Endothelial cell of umbilical vein (primary cell): ENCODE measurements at regions not wholly inside any gene's neighbourhood (a gene's known extent, or its start where the extent isn't known, plus 50 kb on each side); places are given as distances from the start of the nearest gene placed in this dataset.

Source experiments
- BruUV-seq: library from RNA; stranded (reverse); fragments of 400-500 nt; replicated peaks from 2 replicates; lab custom pipeline; 2021; lab: Mats Ljungman, UMichigan
- CTCF ChIA-PET: fragments of 300-600, 350-600 bp; sonication (Branson Sonifier 250); formaldehyde crosslinking; loops from one replicate; lab custom pipeline; 2021; ENCODE audit warnings: antibody characterized with exemption, inconsistent platforms; lab: Charles Lee
- POLR2A ChIA-PET: fragments of 300-600, 350-600 bp; sonication (Branson Sonifier 250); formaldehyde crosslinking; loops from one replicate; lab custom pipeline; 2021; ENCODE audit warnings: antibody characterized with exemption, inconsistent platforms; lab: Charles Lee
- DNase-seq: peaks from one replicate; pipeline ENCODE4 v3.0.0-alpha.2; 2011; ENCODE audit warnings: low read depth, low spot score
- FAIRE-seq: peaks from 2 replicates; lab custom pipeline; 2011; peaks lifted over from hg19 to GRCh38; lab: Jason Lieb, UNC
- H2AFZ ChIP-seq: 2 replicates; pipeline ENCODE4 v1.6.0; 2012; ENCODE audit warnings: low read depth, low read length, control low read depth, inconsistent platforms
- H3K27ac ChIP-seq: 2 replicates; pipeline ENCODE4 v1.5.1; 2011; ENCODE audit warnings: low read depth, mild to moderate bottlenecking, control low read depth, low read length, moderate library complexity; ENCODE audit not compliant: insufficient read depth
- H3K27me3 ChIP-seq, 2 experiments: 2 replicates each; pipeline versions ENCODE4 v1.6.0 to v1.6.1; 2011; ENCODE audit warnings: low read length in 2 of 2, mixed read lengths in 1 of 2; ENCODE audit not compliant: control insufficient read depth in 2 of 2, insufficient read depth in 2 of 2
- H3K36me3 ChIP-seq, 2 experiments: 2 replicates in 1 of 2; 3 replicates in 1 of 2; pipeline ENCODE4 v1.5.1; 2011; ENCODE audit warnings: low read length in 2 of 2, mild to moderate bottlenecking in 1 of 2, moderate library complexity in 1 of 2; ENCODE audit not compliant: control insufficient read depth in 2 of 2, insufficient read depth in 2 of 2; ENCODE audit errors: extremely low read depth in 1 of 2
- H3K4me1 ChIP-seq: 3 replicates; pipeline ENCODE4 v1.5.1; 2011; ENCODE audit warnings: mild to moderate bottlenecking, low read length; ENCODE audit not compliant: control insufficient read depth, insufficient read depth; ENCODE audit errors: extremely low read depth
- H3K4me2 ChIP-seq: 2 replicates; pipeline ENCODE4 v1.6.1; 2011; ENCODE audit warnings: low read length, control low read depth, mixed read lengths; ENCODE audit not compliant: insufficient read depth
- H3K4me3 ChIP-seq, 3 experiments: fragments of 200-600 bp in 1 of 3; sonication (generic), shearing (Covaris generic) in 1 of 3; replicated peaks in 1 of 3; 2 replicates each; pipeline ENCODE4 v1.5.1; 2011 to 2016; ENCODE audit warnings: control low read depth in 3 of 3, low read length in 3 of 3, mild to moderate bottlenecking in 2 of 3, inconsistent platforms in 1 of 3, low read depth in 1 of 3, moderate library complexity in 1 of 3; ENCODE audit not compliant: insufficient read depth in 1 of 3
- H3K79me2 ChIP-seq: 2 replicates; pipeline ENCODE4 v1.6.0; 2012; ENCODE audit warnings: low read length, inconsistent platforms; ENCODE audit not compliant: control insufficient read depth, insufficient read depth
- H3K9ac ChIP-seq: replicated peaks from 2 replicates; pipeline ENCODE3; 2011; ENCODE audit warnings: low read length, control low read depth; ENCODE audit not compliant: insufficient read depth; ENCODE audit errors: extremely low read depth
- H3K9me1 ChIP-seq: replicated peaks from 3 replicates; pipeline ENCODE4 v1.6.0; 2011; ENCODE audit warnings: mild to moderate bottlenecking, low read length; ENCODE audit not compliant: control insufficient read depth, insufficient read depth; ENCODE audit errors: extremely low read depth
- H3K9me3 ChIP-seq: replicated peaks from 2 replicates; pipeline ENCODE4 v1.5.1; 2012; ENCODE audit warnings: low read length, inconsistent platforms; ENCODE audit not compliant: control insufficient read depth, insufficient read depth
- H4K20me1 ChIP-seq: replicated peaks from 2 replicates; pipeline ENCODE3; 2011; ENCODE audit warnings: mild to moderate bottlenecking, low read length; ENCODE audit not compliant: control insufficient read depth, insufficient read depth; ENCODE audit errors: extremely low read depth
- EZH2 ChIP-seq: IDR thresholded peaks from 2 replicates; pipeline ENCODE4 v1.6.1; 2012; ENCODE audit warnings: borderline replicate concordance, low read depth, mild to moderate bottlenecking, moderate library complexity, low read length, inconsistent platforms; ENCODE audit not compliant: severe bottlenecking
- FOS ChIP-seq: IDR thresholded peaks from 2 replicates; pipeline ENCODE4 v1.6.1; 2011; ENCODE audit warnings: mild to moderate bottlenecking, low read length, moderate library complexity, borderline replicate concordance; ENCODE audit not compliant: insufficient read depth
- GATA2 ChIP-seq: IDR thresholded peaks from 2 replicates; pipeline ENCODE4 v1.7.0; 2011; ENCODE audit warnings: low read depth, mild to moderate bottlenecking, moderate library complexity, mixed read lengths, low read length; ENCODE audit not compliant: insufficient read length, insufficient read depth
- JUN ChIP-seq: IDR thresholded peaks from 2 replicates; pipeline ENCODE4 v1.6.1; 2011; ENCODE audit warnings: borderline replicate concordance, low read depth; ENCODE audit not compliant: insufficient read length, insufficient read depth
- MYC ChIP-seq: IDR thresholded peaks from one replicate; pipeline ENCODE4 v1.6.1; 2011; ENCODE audit warnings: mild to moderate bottlenecking, low read depth, low read length
- POLR2A ChIP-seq: IDR thresholded peaks from 2 replicates; pipeline ENCODE4 v1.6.1; 2012; ENCODE audit warnings: low read depth, mild to moderate bottlenecking, control low read depth, low read length
- POLR2AphosphoS5 ChIP-seq: IDR thresholded peaks from 2 replicates; pipeline ENCODE4 v1.6.1; 2012; ENCODE audit warnings: low read depth, mild to moderate bottlenecking, control low read depth, low read length, moderate library complexity; ENCODE audit not compliant: insufficient read depth
- dilution Hi-C: fragments of 300-500 bp; cut with MboI; formaldehyde crosslinking; loops from one replicate; pipeline ENCODE4 v1.15.0; 2019; ENCODE audit warnings: low sequenced_read_pairs; ENCODE audit not compliant: extremely low pct_ligation_motif_present
- intact Hi-C: fragments of 100-400 bp; cut with micrococcal nuclease; formaldehyde crosslinking; loops from one replicate; pipeline ENCODE4 v1.10.0; 2022
- TF ChIP-seq, protein P1 (sequence below): IDR thresholded peaks from 2 replicates; pipeline ENCODE4 v1.6.1; 2011; ENCODE audit not compliant: insufficient read depth, insufficient read length
- TF ChIP-seq, protein P2 (sequence below), 2 donors: IDR thresholded peaks; 1 replicate in 1 of 2; 2 replicates in 1 of 2; pipeline ENCODE4 v1.5.1; 2011; ENCODE audit warnings: low read length in 2 of 2, mild to moderate bottlenecking in 2 of 2, moderate library complexity in 2 of 2, control low read depth in 1 of 2, inconsistent platforms in 1 of 2, low read depth in 1 of 2; ENCODE audit not compliant: insufficient read depth in 1 of 2; ENCODE audit errors: extremely low read depth in 1 of 2

DNA sequence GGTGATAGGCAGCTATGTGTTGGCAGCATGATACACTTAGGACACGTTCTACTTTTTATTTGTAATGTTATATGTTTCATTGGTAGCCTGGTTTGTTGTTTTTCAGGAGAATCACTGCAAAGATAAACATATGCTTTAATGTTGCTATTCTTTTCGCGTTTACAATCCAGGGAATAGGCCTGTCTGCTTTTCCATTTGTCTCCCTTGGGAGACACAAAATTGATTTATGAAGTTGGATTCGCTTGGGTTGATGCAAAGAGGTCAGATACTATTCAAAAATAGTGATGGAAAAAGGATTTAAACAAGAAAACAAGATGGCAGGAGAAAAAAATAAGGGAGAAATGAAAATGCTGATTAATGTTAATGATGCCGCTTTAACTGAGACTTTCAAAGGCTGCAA lies 179.5 kb upstream of the SOX4 start:
- Histone ChIP-seq H3K9ac (no peak overlapping the region), H3K9me1 (no peaks in the 10 kb centered on the region), H4K20me1 (no peaks in the 10 kb centered on the region), H3K4me2 (no peak overlapping the region), H3K27me3 (no peaks in the 10 kb centered on the region), H3K36me3 (no peaks in the 10 kb centered on the region), H3K27ac (no peak overlapping the region), H3K9me3 (no peaks in the 10 kb centered on the region), H3K4me3 (no peak overlapping the region), H3K4me1 (no peaks in the 10 kb centered on the region), H3K79me2 (no peaks in the 10 kb centered on the region), H2AFZ (no peak overlapping the region)
- FAIRE-seq: no peak
- no peak for DNase-seq
- TF ChIP-seq EZH2 (no peak), JUN (no peak), GATA2 (no peak), POLR2A (no peak), MYC (no peak), FOS (no peak), POLR2AphosphoS5 (no peak)
- TF ChIP-seq, protein P1, sequence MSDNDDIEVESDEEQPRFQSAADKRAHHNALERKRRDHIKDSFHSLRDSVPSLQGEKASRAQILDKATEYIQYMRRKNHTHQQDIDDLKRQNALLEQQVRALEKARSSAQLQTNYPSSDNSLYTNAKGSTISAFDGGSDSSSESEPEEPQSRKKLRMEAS: no peak
- TF ChIP-seq, protein P2, sequence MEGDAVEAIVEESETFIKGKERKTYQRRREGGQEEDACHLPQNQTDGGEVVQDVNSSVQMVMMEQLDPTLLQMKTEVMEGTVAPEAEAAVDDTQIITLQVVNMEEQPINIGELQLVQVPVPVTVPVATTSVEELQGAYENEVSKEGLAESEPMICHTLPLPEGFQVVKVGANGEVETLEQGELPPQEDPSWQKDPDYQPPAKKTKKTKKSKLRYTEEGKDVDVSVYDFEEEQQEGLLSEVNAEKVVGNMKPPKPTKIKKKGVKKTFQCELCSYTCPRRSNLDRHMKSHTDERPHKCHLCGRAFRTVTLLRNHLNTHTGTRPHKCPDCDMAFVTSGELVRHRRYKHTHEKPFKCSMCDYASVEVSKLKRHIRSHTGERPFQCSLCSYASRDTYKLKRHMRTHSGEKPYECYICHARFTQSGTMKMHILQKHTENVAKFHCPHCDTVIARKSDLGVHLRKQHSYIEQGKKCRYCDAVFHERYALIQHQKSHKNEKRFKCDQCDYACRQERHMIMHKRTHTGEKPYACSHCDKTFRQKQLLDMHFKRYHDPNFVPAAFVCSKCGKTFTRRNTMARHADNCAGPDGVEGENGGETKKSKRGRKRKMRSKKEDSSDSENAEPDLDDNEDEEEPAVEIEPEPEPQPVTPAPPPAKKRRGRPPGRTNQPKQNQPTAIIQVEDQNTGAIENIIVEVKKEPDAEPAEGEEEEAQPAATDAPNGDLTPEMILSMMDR (IDR thresholded peaks at IDR 0.05; ENCODE audit: extremely low read depth in 1 of 2, insufficient read depth in 1 of 2, low read depth in 1 of 2, low read length in 2 of 2): no peak
- POLR2A ChIA-PET: no interaction called here
- no TSS peak for BruUV-seq
- intact Hi-C loops (no loop called here), dilution Hi-C loops (no loop called here)
- CTCF ChIA-PET: interaction anchor here (1.3 kb wide), 1 partner anchor 65 kb away, joined by 3 read pairs; no protein-coding TSS in a partner anchor
